Uterus (tissue), 2 donors: ENCODE measurements at regions not wholly inside any gene's neighbourhood (a gene's known extent, or its start where the extent isn't known, plus 50 kb on each side); places are given as distances from the start of the nearest gene placed in this dataset.
"Not testable (repeated sequence)": the region's sequence is repeated elsewhere in the genome, so short reads cannot be mapped to it uniquely, and the experiment has no call there.

Experiments used
- CTCF ChIP-seq, 4 experiments: fragments of 200-600 bp in 2 of 4; fragments of 450-650 bp in 2 of 4; sonication (generic) in 2 of 4; IDR thresholded peaks; one replicate each; pipeline ENCODE4 v1.5.1; 2016 to 2019; ENCODE audit warnings: antibody characterized with exemption in 4 of 4, mild to moderate bottlenecking in 2 of 4, moderate library complexity in 1 of 4
- POLR2A ChIP-seq, 2 donors: fragments of 450-650 bp; IDR thresholded peaks; one replicate each; pipeline ENCODE4 v1.6.1; 2016; ENCODE audit warnings: antibody characterized with exemption in 2 of 2, mild to moderate bottlenecking in 1 of 2, moderate library complexity in 1 of 2

- TF ChIP-seq CTCF, POLR2A (IDR thresholded peaks at IDR 0.05): not testable (repeated sequence)
These were observed 76.8 kb upstream of the DST start for GRCh38 chr6:56719315-56720058.
